ENCODE measurements at regions not wholly inside any gene's neighbourhood (a gene's known extent, or its start where the extent isn't known, plus 50 kb on each side); places are given as distances from the start of the nearest gene placed in this dataset.

DNA sequence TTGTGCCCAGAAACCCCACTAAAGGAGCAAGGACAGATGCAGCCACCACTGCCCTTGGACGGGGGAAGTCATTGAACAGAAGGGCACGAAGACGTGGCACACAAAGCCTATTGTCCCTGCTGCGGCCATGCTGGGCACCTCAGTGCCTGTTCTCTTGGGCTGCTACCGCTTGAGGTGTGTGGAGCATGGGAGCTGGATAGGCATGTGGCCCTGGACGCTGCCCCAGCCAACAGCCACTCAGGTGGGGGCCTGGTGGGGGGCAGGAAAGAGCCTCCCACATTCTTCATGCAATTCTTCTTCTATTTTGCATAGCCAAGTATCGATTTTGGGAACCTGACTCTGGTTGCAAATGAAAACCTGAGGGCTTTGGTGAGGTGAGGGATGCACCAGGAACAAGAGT is 337.2 kb downstream of the RPS6KC1 start:
- Histone ChIP-seq H3K27me3 (ENCODE audit: control insufficient read depth, insufficient read depth, low read length, poor library complexity, severe bottlenecking) (no peaks in the 10 kb centered on the region), H3K4me3 (ENCODE audit: insufficient read depth, low read depth, low read length) (no peak overlapping the region), H3K36me3 (ENCODE audit: control insufficient read depth, insufficient read depth, low read length) (no peaks in the 10 kb centered on the region), H3K4me1 (ENCODE audit: control insufficient read depth, insufficient read depth, low read length) (peaks cover 14% of the 10 kb centered on the region), H3K9me3 (ENCODE audit: control insufficient read depth, low read length) (no peaks in the 10 kb centered on the region), H3K27ac (ENCODE audit: insufficient read depth, low read depth, low read length, poor library complexity, severe bottlenecking) (no peak overlapping the region)
- WGBS, 2 experiments: 94 to 95% methylated on average over 7 of the region's 7 CpGs

DNA sequence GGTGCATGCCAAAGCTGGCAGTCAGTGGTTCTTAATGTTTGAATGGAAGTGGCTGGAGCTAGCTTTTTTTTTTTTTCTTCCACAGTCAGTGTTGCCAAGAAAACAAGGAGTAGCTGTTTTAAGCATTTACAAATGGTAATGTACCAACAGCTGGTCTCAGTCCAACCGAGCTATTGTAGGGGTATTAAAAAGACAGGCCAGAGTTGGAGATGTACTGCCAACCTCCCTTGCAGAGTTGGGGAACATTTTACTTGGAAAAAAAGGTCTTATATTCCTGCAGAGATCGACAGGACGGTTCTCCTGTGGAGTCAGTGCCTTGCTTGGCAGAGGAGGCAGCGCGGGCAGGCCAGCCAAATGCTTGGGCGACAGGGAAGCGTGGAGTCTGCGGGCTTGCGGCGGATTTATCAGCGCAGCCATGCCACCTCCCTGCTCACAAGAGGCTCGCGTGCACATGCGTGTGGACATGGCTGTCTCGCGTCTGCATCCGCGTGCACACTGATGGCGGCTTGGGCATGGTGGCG is 338.1 kb downstream of the RPS6KC1 start:
- H3K4me1 ChIP-seq (ENCODE audit: control insufficient read depth, insufficient read depth, low read length): peaks cover 14% of the 10 kb centered on the region
- no peaks in the 10 kb centered on the region for H3K36me3 ChIP-seq (ENCODE audit: control insufficient read depth, insufficient read depth, low read length)
- H3K9me3 ChIP-seq (ENCODE audit: control insufficient read depth, low read length): no peaks in the 10 kb centered on the region
- no peaks in the 10 kb centered on the region for H3K27me3 ChIP-seq (ENCODE audit: control insufficient read depth, insufficient read depth, low read length, poor library complexity, severe bottlenecking)
- WGBS, 2 experiments: 93% methylated on average over 20 of the region's 20 CpGs
- H3K27ac ChIP-seq (ENCODE audit: insufficient read depth, low read depth, low read length, poor library complexity, severe bottlenecking): no peak overlapping the region
- no peak overlapping the region for H3K4me3 ChIP-seq (ENCODE audit: insufficient read depth, low read depth, low read length)

DNA sequence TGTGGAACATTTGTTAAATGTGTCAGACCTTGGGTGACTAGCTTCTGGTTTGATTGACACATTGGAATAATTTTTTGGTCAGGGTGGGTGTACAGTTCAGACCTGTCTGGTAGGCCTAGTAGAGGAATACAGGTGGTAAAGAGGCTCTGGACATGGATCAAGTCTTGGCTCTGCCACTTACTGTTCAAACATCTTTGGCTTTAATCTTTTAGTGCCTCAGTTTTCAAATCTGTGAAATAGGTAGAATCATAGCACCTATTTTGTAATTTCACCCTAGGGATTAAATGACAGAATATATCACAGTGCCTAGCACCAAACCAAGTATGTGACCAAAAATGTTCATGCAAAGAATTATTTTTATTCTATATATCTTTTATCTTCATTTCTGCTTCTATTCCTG is 340.4 kb downstream of the RPS6KC1 start:
- Histone ChIP-seq H3K4me3 (ENCODE audit: insufficient read depth, low read depth, low read length) (no peak overlapping the region), H3K27ac (ENCODE audit: insufficient read depth, low read depth, low read length, poor library complexity, severe bottlenecking) (no peak overlapping the region), H3K4me1 (ENCODE audit: control insufficient read depth, insufficient read depth, low read length) (peaks cover 14% of the 10 kb centered on the region), H3K27me3 (ENCODE audit: control insufficient read depth, insufficient read depth, low read length, poor library complexity, severe bottlenecking) (no peaks in the 10 kb centered on the region), H3K9me3 (ENCODE audit: control insufficient read depth, low read length) (no peaks in the 10 kb centered on the region), H3K36me3 (ENCODE audit: control insufficient read depth, insufficient read depth, low read length) (no peaks in the 10 kb centered on the region)

DNA sequence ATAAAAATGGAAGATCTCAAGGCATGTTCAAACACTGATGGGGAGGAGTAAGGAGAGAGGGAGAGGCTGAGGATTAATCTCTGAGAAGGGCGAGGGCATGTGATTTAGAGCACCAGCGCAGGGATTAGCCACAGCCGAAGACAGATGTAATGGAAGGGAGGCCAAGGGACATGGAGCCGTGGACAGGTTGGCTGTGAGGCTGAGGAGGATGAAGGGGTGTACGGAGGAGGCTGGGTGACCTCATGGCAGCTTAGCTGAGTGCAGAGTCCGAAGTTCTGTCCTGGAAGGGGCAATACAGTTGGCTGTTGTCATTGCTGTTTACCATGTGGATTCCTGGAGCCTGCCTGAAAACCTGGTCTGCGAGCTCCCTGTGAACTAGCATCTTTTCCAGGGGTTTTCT is 342.8 kb downstream of the RPS6KC1 start:
- H3K27ac ChIP-seq (ENCODE audit: insufficient read depth, low read depth, low read length, poor library complexity, severe bottlenecking): no peak overlapping the region
- no peak overlapping the region for H3K4me3 ChIP-seq (ENCODE audit: insufficient read depth, low read depth, low read length)
- WGBS, 2 experiments: 93 to 94% methylated on average over 7 of the region's 7 CpGs
- H3K9me3 ChIP-seq (ENCODE audit: control insufficient read depth, low read length): no peaks in the 10 kb centered on the region
- H3K27me3 ChIP-seq (ENCODE audit: control insufficient read depth, insufficient read depth, low read length, poor library complexity, severe bottlenecking): no peaks in the 10 kb centered on the region
- H3K4me1 ChIP-seq (ENCODE audit: control insufficient read depth, insufficient read depth, low read length): peaks cover 8% of the 10 kb centered on the region
- no peaks in the 10 kb centered on the region for H3K36me3 ChIP-seq (ENCODE audit: control insufficient read depth, insufficient read depth, low read length)

DNA sequence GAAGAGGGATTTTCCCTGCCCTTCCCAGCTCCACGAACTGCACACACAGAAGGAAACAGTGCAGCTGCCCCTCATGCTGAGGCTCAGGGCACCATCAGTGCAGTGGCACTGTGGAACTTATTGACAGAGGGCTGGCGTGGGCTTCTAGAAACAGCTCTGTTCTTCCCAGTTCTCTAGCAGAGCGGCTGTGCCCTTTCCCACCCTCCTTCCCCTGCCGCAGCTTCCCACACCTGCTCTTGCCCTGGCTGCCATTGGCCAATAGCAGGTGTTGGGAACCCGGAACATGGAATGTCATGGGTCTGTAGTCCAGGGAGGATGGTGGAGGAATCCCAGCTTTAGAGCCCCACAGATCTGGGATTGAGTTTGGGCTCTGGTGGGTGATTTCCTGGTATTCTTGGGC is 343.8 kb downstream of the RPS6KC1 start:
- Histone ChIP-seq H3K27ac (ENCODE audit: insufficient read depth, low read depth, low read length, poor library complexity, severe bottlenecking) (no peak overlapping the region), H3K9me3 (ENCODE audit: control insufficient read depth, low read length) (no peaks in the 10 kb centered on the region), H3K27me3 (ENCODE audit: control insufficient read depth, insufficient read depth, low read length, poor library complexity, severe bottlenecking) (no peaks in the 10 kb centered on the region), H3K4me3 (ENCODE audit: insufficient read depth, low read depth, low read length) (no peak overlapping the region), H3K36me3 (ENCODE audit: control insufficient read depth, insufficient read depth, low read length) (no peaks in the 10 kb centered on the region), H3K4me1 (ENCODE audit: control insufficient read depth, insufficient read depth, low read length) (peaks cover 10% of the 10 kb centered on the region)
- 92 to 96% methylated on average over 5 of the region's 5 CpGs for WGBS, 2 experiments

DNA sequence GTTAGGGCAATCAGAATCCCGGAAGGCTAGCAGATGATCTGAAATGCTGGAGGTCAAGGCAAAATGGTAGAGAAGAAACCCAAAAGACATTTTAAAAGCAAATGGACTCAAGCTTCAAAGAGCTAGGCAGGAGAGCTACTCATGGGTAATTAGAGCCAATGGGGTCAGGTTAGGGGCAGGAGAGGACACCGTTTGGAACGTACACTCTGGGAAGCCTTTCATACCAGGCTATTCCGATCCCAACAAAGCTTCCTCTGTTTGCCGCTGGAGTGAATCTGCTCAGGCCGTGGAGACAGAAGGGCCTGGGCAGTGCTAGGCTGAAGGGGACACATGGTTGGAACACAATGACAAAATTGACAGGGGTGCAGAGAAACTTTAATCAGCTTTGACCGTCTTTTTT is 346.6 kb downstream of the RPS6KC1 start:
- WGBS, 2 experiments: 91 to 96% methylated on average over 7 of the region's 7 CpGs
- Histone ChIP-seq H3K4me1 (ENCODE audit: control insufficient read depth, insufficient read depth, low read length) (peaks cover 7% of the 10 kb centered on the region), H3K4me3 (ENCODE audit: insufficient read depth, low read depth, low read length) (no peak overlapping the region), H3K9me3 (ENCODE audit: control insufficient read depth, low read length) (no peaks in the 10 kb centered on the region), H3K27ac (ENCODE audit: insufficient read depth, low read depth, low read length, poor library complexity, severe bottlenecking) (no peak overlapping the region), H3K27me3 (ENCODE audit: control insufficient read depth, insufficient read depth, low read length, poor library complexity, severe bottlenecking) (no peaks in the 10 kb centered on the region), H3K36me3 (ENCODE audit: control insufficient read depth, insufficient read depth, low read length) (no peaks in the 10 kb centered on the region)

DNA sequence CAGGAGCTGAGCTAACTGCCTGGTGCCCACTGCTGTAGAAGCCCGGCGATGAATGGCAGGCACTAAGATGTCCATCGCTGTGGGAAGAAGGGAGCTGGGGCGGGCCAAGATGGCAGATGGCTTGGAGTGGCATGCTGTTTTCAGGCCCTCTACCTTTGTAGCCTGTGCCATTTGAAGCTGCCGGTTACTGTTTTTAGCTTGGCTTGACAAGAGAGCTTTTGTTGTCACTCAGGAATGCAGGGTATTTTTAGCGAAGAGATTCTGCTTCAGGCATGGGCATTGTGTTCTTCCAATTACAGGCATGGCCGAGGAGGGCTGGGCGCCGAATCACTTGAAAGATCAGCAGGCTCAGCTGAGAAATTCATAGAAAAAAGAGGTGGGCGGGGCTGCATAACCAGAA is 348.7 kb downstream of the RPS6KC1 start:
- 42 to 54% methylated on average over 10 of the region's 10 CpGs for WGBS, 2 experiments
- Histone ChIP-seq H3K4me1 (ENCODE audit: control insufficient read depth, insufficient read depth, low read length) (peaks cover 7% of the 10 kb centered on the region), H3K9me3 (ENCODE audit: control insufficient read depth, low read length) (no peaks in the 10 kb centered on the region), H3K27ac (ENCODE audit: insufficient read depth, low read depth, low read length, poor library complexity, severe bottlenecking) (peak overlapping the region; percentile 76), H3K27me3 (ENCODE audit: control insufficient read depth, insufficient read depth, low read length, poor library complexity, severe bottlenecking) (no peaks in the 10 kb centered on the region), H3K4me3 (ENCODE audit: insufficient read depth, low read depth, low read length) (no peak overlapping the region), H3K36me3 (ENCODE audit: control insufficient read depth, insufficient read depth, low read length) (no peaks in the 10 kb centered on the region)

DNA sequence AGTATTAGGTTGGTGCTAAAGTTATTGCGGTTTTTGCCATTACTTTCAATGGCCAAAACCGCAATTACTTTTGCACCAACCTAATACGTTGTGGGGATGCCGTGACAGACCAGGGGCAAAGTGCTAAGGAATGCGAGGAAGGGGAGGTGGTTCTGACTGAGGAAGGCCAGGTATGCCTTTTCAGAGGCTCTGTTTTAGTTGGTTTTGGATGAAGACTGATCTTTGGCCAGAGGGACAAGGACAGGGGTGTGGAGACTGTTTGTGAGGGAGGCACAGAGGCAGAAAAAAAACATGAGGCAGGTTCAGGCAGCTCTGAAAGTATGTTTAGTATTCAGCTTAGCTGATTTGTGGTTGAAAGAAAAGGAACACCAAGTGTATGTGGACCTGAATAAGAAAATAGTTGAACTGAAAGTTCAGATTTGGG is 358.2 kb downstream of the RPS6KC1 start:
- Histone ChIP-seq H3K36me3 (ENCODE audit: control insufficient read depth, insufficient read depth, low read length) (no peaks in the 10 kb centered on the region), H3K4me1 (ENCODE audit: control insufficient read depth, insufficient read depth, low read length) (peaks cover 10% of the 10 kb centered on the region), H3K27me3 (ENCODE audit: control insufficient read depth, insufficient read depth, low read length, poor library complexity, severe bottlenecking) (no peaks in the 10 kb centered on the region), H3K4me3 (ENCODE audit: insufficient read depth, low read depth, low read length) (no peak overlapping the region), H3K9me3 (ENCODE audit: control insufficient read depth, low read length) (no peaks in the 10 kb centered on the region), H3K27ac (ENCODE audit: insufficient read depth, low read depth, low read length, poor library complexity, severe bottlenecking) (no peak overlapping the region)
- WGBS, 2 experiments: 93 to 97% methylated on average over 5 of the region's 5 CpGs

DNA sequence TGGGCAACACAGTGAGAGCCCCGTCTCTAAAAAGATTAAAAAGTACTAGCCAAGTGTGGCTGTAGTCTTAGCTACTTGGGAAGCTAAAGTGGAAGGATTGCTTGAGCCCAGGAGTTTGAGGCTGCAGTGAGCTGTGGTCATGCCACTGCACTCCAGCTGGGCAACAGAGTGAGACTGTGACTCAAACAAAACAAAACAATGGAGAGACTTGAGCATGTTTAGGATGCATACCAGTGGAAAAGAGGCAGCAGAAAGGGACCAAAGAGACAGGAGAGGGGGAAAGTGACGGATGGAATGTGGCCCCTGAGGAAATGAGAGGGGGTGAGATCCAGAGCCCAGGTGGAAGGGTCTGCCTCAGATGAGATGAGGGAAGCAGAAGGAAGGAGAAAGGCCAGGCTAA is 358.9 kb downstream of the RPS6KC1 start:
- Histone ChIP-seq H3K4me1 (ENCODE audit: control insufficient read depth, insufficient read depth, low read length) (peaks cover 10% of the 10 kb centered on the region), H3K36me3 (ENCODE audit: control insufficient read depth, insufficient read depth, low read length) (no peaks in the 10 kb centered on the region), H3K27me3 (ENCODE audit: control insufficient read depth, insufficient read depth, low read length, poor library complexity, severe bottlenecking) (no peaks in the 10 kb centered on the region), H3K4me3 (ENCODE audit: insufficient read depth, low read depth, low read length) (no peak overlapping the region), H3K27ac (ENCODE audit: insufficient read depth, low read depth, low read length, poor library complexity, severe bottlenecking) (no peak overlapping the region), H3K9me3 (ENCODE audit: control insufficient read depth, low read length) (no peaks in the 10 kb centered on the region)
- WGBS, 2 experiments: 65 to 68% methylated on average over 2 of the region's 2 CpGs

DNA sequence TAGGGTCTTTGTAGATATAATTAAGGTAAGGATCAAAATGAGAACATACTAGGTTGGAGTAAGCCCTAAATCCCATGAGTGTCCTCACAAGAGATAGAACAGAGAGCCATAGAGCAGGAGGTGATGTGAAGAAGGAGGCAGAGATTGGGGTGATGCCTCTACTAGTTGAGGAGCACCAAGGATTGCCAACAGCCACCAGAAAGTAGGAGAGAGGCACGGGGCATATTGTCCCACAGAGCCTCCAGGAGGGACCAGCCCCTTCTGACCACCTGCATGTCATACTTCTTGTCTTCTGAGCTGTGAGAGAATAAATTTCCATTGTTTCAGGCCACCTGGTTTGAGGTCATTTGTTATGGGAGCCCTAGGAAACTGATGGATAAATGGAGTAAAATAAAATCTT is 363.3 kb downstream of the RPS6KC1 start:
- H3K4me1 ChIP-seq (ENCODE audit: control insufficient read depth, insufficient read depth, low read length): peaks cover 6% of the 10 kb centered on the region
- no peak overlapping the region for H3K4me3 ChIP-seq (ENCODE audit: insufficient read depth, low read depth, low read length)
- H3K36me3 ChIP-seq (ENCODE audit: control insufficient read depth, insufficient read depth, low read length): no peaks in the 10 kb centered on the region
- no peaks in the 10 kb centered on the region for H3K27me3 ChIP-seq (ENCODE audit: control insufficient read depth, insufficient read depth, low read length, poor library complexity, severe bottlenecking)
- no peaks in the 10 kb centered on the region for H3K9me3 ChIP-seq (ENCODE audit: control insufficient read depth, low read length)
- no peak overlapping the region for H3K27ac ChIP-seq (ENCODE audit: insufficient read depth, low read depth, low read length, poor library complexity, severe bottlenecking)
- WGBS, 2 experiments: 87 to 91% methylated on average over 1 of the region's 1 CpG

DNA sequence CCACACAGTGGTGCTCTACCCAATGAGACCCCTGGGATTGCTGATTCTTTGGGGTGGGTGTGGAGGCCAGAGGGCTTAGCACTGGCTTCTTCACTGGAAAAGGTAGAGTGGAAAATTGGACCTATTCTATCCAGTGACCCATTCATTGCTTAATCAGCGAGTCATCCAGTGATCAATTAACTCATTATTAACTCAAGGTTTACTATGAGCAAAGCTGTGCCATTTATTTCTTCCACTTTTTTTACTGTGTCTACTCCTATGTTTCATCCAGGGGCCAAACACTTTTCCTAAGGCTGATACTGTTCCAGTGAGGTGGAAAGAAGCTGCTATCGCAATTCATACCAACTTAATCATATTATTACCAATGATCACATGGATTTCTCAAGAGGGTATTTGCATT is 363.9 kb downstream of the RPS6KC1 start:
- H3K27me3 ChIP-seq (ENCODE audit: control insufficient read depth, insufficient read depth, low read length, poor library complexity, severe bottlenecking): no peaks in the 10 kb centered on the region
- H3K4me1 ChIP-seq (ENCODE audit: control insufficient read depth, insufficient read depth, low read length): peaks cover 5% of the 10 kb centered on the region
- H3K36me3 ChIP-seq (ENCODE audit: control insufficient read depth, insufficient read depth, low read length): no peaks in the 10 kb centered on the region
- H3K9me3 ChIP-seq (ENCODE audit: control insufficient read depth, low read length): no peaks in the 10 kb centered on the region
- no peak overlapping the region for H3K27ac ChIP-seq (ENCODE audit: insufficient read depth, low read depth, low read length, poor library complexity, severe bottlenecking)
- H3K4me3 ChIP-seq (ENCODE audit: insufficient read depth, low read depth, low read length): no peak overlapping the region
- 96 to 97% methylated on average over 1 of the region's 2 CpGs for WGBS, 2 experiments
